IPS-15b (cell line): ENCODE measurements at regions not wholly inside any gene's neighbourhood (a gene's known extent, or its start where the extent isn't known, plus 50 kb on each side); places are given as distances from the start of the nearest gene placed in this dataset.

Source experiments
- H3K27me3 ChIP-seq: one replicate; pipeline ENCODE4 v1.6.1; 2013; ENCODE audit warnings: low read length; ENCODE audit not compliant: control insufficient read depth, insufficient read depth
- H3K36me3 ChIP-seq: one replicate; pipeline ENCODE4 v1.6.1; 2013; ENCODE audit warnings: low read length; ENCODE audit not compliant: control insufficient read depth, insufficient read depth
- H3K4me1 ChIP-seq: one replicate; pipeline ENCODE4 v1.6.1; 2013; ENCODE audit warnings: mild to moderate bottlenecking, low read length; ENCODE audit not compliant: control insufficient read depth, insufficient read depth
- H3K4me3 ChIP-seq: one replicate; pipeline ENCODE4 v1.5.1; 2013; ENCODE audit warnings: low read depth, low read length
- H3K9ac ChIP-seq: one replicate; pipeline ENCODE4 v1.6.1; 2013; ENCODE audit warnings: low read depth, mild to moderate bottlenecking, low read length
- H3K9me3 ChIP-seq: one replicate; pipeline ENCODE4 v1.6.1; 2013; ENCODE audit warnings: mild to moderate bottlenecking, low read length; ENCODE audit not compliant: control insufficient read depth, insufficient read depth

GRCh38 chr4:38317041-38317674 is 346.8 kb upstream of the KLF3 start:
- no peak overlapping the region for H3K4me3 ChIP-seq
- no peak overlapping the region for H3K9ac ChIP-seq
- H3K36me3 ChIP-seq: no peaks in the 10 kb centered on the region
- H3K9me3 ChIP-seq: no peaks in the 10 kb centered on the region
- H3K27me3 ChIP-seq: no peaks in the 10 kb centered on the region
- H3K4me1 ChIP-seq: peaks cover 12% of the 10 kb centered on the region

GRCh38 chr4:38318737-38319455 is 345.1 kb upstream of the KLF3 start:
- Histone ChIP-seq H3K4me3 (no peak overlapping the region), H3K4me1 (peaks cover 12% of the 10 kb centered on the region), H3K36me3 (no peaks in the 10 kb centered on the region), H3K27me3 (no peaks in the 10 kb centered on the region), H3K9ac (no peak overlapping the region), H3K9me3 (no peaks in the 10 kb centered on the region)

DNA sequence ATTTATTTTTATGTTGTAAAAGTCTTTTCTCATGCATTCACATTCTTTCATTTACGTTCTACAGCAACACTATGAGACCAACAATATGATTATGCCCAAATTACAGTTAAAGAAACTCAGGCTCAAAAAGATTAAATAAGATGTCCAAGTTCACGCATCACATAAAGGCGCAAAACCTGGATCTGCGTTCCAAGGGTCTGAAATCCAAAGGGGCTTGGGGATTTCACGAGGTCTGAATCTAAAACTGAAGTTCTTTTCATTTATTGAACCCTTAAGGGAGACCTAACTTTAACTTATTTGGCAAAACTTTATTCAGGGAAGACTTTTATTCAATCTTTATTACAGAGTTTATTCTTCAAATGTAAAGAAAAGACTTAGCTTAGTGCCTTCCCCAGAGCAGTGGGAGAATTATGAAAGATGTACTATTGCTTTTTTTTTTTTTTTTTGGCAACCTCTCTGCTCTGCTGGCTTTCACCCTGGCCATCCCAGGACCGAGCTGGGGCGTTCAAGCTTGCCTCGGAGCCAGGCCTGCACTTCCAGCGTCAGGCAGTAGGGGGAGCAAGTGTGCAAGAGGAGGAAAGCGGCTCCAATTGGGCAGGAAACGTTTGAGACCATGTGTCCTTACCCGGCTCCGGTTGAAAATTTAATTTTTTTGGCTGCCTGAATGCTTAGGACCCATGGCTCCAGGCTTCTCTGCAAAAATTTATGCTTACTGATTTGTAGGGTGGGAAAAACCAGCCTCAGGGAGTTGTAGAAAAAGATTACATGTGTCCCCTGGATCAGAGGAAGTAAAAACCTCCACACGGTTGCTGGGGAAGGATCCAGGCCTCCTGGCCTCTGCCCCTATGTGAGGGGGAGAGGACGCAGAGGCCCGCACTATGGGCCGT is 344.3 kb upstream of the KLF3 start:
- H3K4me3 ChIP-seq: no peak overlapping the region
- no peaks in the 10 kb centered on the region for H3K36me3 ChIP-seq
- H3K27me3 ChIP-seq: no peaks in the 10 kb centered on the region
- no peaks in the 10 kb centered on the region for H3K9me3 ChIP-seq
- no peak overlapping the region for H3K9ac ChIP-seq
- H3K4me1 ChIP-seq: peaks cover 12% of the 10 kb centered on the region

DNA sequence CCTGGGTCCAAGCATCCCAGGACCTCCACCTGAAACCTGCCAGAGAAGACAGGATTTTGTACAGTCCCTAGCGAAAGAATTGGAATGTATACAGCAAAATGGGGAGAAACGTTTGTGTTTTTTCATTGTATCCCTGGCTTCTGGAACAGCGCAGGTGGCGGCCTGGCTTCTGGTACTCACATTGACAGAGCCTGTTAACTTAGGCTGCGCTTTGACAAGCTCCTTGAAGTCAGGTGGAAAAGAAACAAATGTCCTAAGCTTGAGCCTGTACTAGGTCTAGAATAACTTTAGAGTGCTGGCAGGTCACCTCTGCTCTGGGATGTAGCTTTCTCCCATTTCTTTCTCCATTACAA is 343.7 kb upstream of the KLF3 start:
- no peaks in the 10 kb centered on the region for H3K27me3 ChIP-seq
- H3K4me3 ChIP-seq: no peak overlapping the region
- peaks cover 12% of the 10 kb centered on the region for H3K4me1 ChIP-seq
- H3K36me3 ChIP-seq: no peaks in the 10 kb centered on the region
- H3K9ac ChIP-seq: no peak overlapping the region
- no peaks in the 10 kb centered on the region for H3K9me3 ChIP-seq

DNA sequence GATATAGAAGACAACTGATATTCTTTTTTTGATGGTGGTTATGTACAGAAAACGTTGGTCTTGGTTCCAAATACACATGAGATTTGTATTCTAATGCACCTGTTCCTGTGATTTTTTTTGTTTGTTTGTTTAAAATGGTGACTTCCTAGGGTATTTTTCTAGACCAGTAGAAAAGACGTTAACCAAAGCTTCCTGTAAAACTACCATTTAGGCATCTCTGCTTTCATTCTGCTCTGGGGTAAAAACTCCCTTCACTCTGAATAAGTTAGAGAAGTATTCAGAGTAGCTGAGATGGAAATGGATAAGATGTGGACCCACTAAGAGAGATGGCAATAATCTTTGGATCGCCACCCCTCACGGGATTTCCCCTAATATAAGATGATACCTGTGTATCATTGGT is 343.2 kb upstream of the KLF3 start:
- no peaks in the 10 kb centered on the region for H3K36me3 ChIP-seq
- H3K4me1 ChIP-seq: peaks cover 12% of the 10 kb centered on the region
- no peaks in the 10 kb centered on the region for H3K27me3 ChIP-seq
- no peak overlapping the region for H3K4me3 ChIP-seq
- no peaks in the 10 kb centered on the region for H3K9me3 ChIP-seq
- H3K9ac ChIP-seq: no peak overlapping the region

DNA sequence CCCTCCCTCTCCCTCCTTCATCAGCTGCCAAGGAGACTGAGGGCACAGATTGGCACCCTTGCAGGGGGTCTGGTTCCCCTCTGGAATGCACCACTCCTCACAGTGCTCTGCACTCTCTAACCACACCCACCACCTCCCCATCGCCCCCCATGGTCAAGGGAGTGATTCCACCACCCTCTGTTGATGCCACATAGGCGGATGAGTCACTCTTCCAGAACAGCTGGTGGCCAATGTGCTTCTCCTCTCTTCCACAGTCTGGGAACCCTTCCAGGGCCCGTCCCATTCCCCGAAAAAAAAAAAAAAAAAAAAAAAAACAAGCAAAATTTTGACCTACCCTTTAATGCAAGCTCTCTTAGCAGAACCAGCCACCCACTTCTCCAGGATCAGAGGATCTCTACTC is 341.3 kb upstream of the KLF3 start:
- Histone ChIP-seq H3K9me3 (no peaks in the 10 kb centered on the region), H3K4me1 (peaks cover 12% of the 10 kb centered on the region), H3K9ac (no peak overlapping the region), H3K27me3 (no peaks in the 10 kb centered on the region), H3K4me3 (no peak overlapping the region), H3K36me3 (no peaks in the 10 kb centered on the region)

DNA sequence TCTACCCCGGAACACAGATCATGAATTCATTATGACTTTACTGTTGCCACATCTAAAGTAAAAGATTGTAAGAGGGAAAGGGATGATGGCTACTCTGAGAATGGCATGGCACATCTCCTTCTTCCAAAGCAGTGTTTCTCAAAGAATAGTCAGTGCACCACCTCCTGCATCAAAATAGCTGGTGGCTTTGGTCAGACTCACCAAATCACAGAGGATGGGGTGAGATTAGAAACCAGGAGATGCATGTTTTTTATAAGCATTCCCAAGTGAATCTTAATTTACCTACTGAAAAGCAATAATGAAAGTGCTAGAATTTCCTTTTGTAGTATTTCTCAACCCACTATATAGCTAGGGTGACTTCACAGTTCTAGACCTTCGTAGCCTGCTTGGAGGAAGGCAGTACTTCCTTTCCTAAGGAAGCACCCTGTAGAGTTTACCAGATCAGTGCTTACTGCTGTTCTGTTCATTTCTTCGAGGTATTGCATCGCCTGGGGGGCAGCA is 340.8 kb upstream of the KLF3 start:
- Histone ChIP-seq H3K27me3 (no peaks in the 10 kb centered on the region), H3K9ac (no peak overlapping the region), H3K9me3 (no peaks in the 10 kb centered on the region), H3K4me3 (no peak overlapping the region), H3K4me1 (peaks cover 10% of the 10 kb centered on the region), H3K36me3 (no peaks in the 10 kb centered on the region)

DNA sequence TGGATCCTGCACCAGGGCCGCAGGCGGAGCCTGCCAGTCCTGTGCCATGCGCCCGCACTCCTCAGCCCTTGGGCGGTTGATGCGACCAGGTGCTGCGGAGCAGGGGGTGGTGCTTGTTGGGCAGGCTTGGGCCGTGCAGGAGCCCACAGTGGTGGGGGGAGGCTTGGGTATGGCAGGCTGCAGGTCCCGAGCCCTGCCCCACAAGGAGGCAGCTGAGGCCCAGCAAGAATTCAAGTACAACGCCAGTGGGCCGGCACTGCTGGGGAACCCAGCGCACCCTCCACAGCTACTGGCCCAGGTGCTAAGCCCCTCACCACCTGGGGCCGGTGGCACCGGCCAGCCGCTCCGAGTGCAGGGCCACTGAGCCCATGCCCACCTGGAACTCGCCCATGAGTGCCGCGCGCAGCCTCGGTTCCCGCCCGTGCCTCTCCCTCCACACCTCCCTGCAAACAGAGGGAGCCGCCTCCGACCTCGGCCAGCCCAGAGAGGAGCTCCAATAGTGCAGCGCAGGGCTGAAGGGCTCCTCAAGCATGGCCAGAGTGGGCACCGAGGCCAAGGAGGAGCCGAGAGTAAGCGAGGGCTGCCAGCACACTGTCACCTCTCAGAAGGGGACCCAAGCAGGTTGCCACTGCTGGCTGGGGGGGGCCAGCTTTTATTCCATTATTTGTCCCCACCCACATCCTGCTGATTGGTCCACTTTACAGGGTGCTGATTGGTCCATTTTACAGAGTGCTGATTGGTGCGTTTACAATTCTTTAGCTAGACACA is 339.0 kb upstream of the KLF3 start:
- H3K9me3 ChIP-seq: no peaks in the 10 kb centered on the region
- no peak overlapping the region for H3K4me3 ChIP-seq
- no peak overlapping the region for H3K9ac ChIP-seq
- no peaks in the 10 kb centered on the region for H3K36me3 ChIP-seq
- H3K27me3 ChIP-seq: no peaks in the 10 kb centered on the region
- peaks cover 3% of the 10 kb centered on the region for H3K4me1 ChIP-seq

DNA sequence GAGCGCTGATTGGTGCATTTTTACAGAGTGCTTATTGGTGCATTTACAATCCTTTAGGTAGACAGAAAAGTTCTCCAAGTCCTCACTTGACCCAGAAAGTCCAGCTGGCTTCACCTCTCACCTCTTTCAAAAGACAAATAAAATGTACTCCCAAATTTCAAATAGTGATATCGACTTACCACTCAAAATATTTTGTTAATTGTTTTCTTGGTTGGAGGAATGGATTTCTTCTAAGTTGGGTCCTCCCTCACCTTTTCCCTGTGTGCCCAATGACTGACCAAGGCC is 338.4 kb upstream of the KLF3 start:
- no peaks in the 10 kb centered on the region for H3K9me3 ChIP-seq
- peaks cover 3% of the 10 kb centered on the region for H3K4me1 ChIP-seq
- H3K4me3 ChIP-seq: no peak overlapping the region
- no peaks in the 10 kb centered on the region for H3K27me3 ChIP-seq
- no peak overlapping the region for H3K9ac ChIP-seq
- no peaks in the 10 kb centered on the region for H3K36me3 ChIP-seq

- Histone ChIP-seq H3K27me3 (no peaks in the 10 kb centered on the region), H3K4me1 (peaks cover 3% of the 10 kb centered on the region), H3K4me3 (no peak overlapping the region), H3K9me3 (no peaks in the 10 kb centered on the region), H3K36me3 (no peaks in the 10 kb centered on the region), H3K9ac (no peak overlapping the region)
Observed at GRCh38 chr4:38326499-38326898, 337.5 kb upstream of the KLF3 start.

DNA sequence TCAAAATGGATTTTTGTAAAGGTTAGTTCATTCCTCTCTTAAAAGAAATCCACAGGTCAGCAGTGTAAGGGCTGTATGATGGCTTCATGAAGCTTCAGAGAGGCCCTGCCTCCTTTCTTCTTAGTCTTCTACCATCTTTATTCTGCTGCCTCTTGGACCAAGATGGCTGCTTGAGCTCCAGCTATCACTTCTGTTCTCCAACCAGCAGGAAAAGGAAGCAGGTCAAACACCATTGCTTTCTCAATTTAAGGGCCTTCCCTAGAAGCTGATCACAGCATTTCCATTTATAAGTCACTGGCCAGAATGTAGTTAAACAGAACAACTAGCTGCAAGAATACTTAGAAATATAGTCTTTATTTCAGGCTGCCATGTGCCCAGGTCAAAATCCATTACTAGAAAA is 336.8 kb upstream of the KLF3 start:
- H3K4me1 ChIP-seq: peaks cover 3% of the 10 kb centered on the region

More for the DNA sequence above, 336.8 kb upstream of the KLF3 start:
- no peaks in the 10 kb centered on the region for H3K27me3 ChIP-seq
- H3K9me3 ChIP-seq: no peaks in the 10 kb centered on the region
- no peak overlapping the region for H3K9ac ChIP-seq
- no peak overlapping the region for H3K4me3 ChIP-seq
- no peaks in the 10 kb centered on the region for H3K36me3 ChIP-seq
